Lung (tissue), 11 donors: ENCODE measurements at regions not wholly inside any gene's neighbourhood (a gene's known extent, or its start where the extent isn't known, plus 50 kb on each side); places are given as distances from the start of the nearest gene placed in this dataset.

Experiments used
- ATAC-seq: fragments of 200-7000 bp; cut with Tn5 transposase; one replicate; pipeline ENCODE4 v1.9.1; 2020; ENCODE audit warnings: moderate number of reproducible peaks; ENCODE audit not compliant: insufficient read depth, low FRiP score
- DNase-seq, 3 donors: peaks; one replicate each; pipeline ENCODE4 v3.0.0-alpha.2; 2013 to 2017
- H3K27ac ChIP-seq, 2 donors: one replicate each; pipeline ENCODE4 v1.5.1; 2013; ENCODE audit warnings: mild to moderate bottlenecking in 2 of 2, moderate library complexity in 2 of 2, control low read depth in 1 of 2, inconsistent platforms in 1 of 2, low read depth in 1 of 2, low read length in 1 of 2
- H3K27me3 ChIP-seq, 3 donors: one replicate each; pipeline ENCODE4 v1.5.1; 2013; ENCODE audit warnings: low read length in 2 of 3; ENCODE audit not compliant: control insufficient read depth in 3 of 3, insufficient read depth in 3 of 3
- H3K36me3 ChIP-seq, 4 donors: one replicate each; pipeline ENCODE4 v1.5.1; 2013; ENCODE audit warnings: low read length in 4 of 4, mild to moderate bottlenecking in 1 of 4, moderate library complexity in 1 of 4; ENCODE audit not compliant: control insufficient read depth in 4 of 4, insufficient read depth in 4 of 4
- H3K4me1 ChIP-seq, 5 donors: one replicate each; pipeline ENCODE4 v1.5.1; 2013; ENCODE audit warnings: low read length in 5 of 5, mild to moderate bottlenecking in 2 of 5, moderate library complexity in 1 of 5; ENCODE audit not compliant: control insufficient read depth in 5 of 5, insufficient read depth in 5 of 5
- H3K4me3 ChIP-seq: one replicate; pipeline ENCODE4 v1.5.1; 2013; ENCODE audit warnings: mild to moderate bottlenecking, control low read depth, moderate library complexity
- H3K9ac ChIP-seq, 2 donors: one replicate each; pipeline ENCODE4 v1.5.1; 2013; ENCODE audit warnings: low read length in 2 of 2, control low read depth in 1 of 2; ENCODE audit not compliant: insufficient read depth in 1 of 2
- H3K9me3 ChIP-seq, 4 donors: one replicate each; pipeline ENCODE4 v1.5.1; 2013; ENCODE audit warnings: low read length in 3 of 4, mild to moderate bottlenecking in 1 of 4, moderate library complexity in 1 of 4; ENCODE audit not compliant: control insufficient read depth in 4 of 4, insufficient read depth in 3 of 4
- WGBS, 2 donors: extraction: QIAGEN DNeasy Blood & Tissue Kit; methylation state at CpG; one replicate each; pipeline ENCODE4 v1.1.7; 2013; 5-methylcytosine and 5-hydroxymethylcytosine counted together
- TF ChIP-seq, protein P1 (sequence below): IDR thresholded peaks from 2 replicates; pipeline ENCODE4 v1.5.1; 2012; ENCODE audit warnings: mild to moderate bottlenecking; ENCODE audit errors: control extremely low read depth, extremely low read depth
- donor health status: control.
- donor health status: control.
- donor health status: Bipolar disorder and iron deficiency.
- donor health status: healthy.
- donor health status: DM: yes; HTN: yes; CAD: no.

DNA sequence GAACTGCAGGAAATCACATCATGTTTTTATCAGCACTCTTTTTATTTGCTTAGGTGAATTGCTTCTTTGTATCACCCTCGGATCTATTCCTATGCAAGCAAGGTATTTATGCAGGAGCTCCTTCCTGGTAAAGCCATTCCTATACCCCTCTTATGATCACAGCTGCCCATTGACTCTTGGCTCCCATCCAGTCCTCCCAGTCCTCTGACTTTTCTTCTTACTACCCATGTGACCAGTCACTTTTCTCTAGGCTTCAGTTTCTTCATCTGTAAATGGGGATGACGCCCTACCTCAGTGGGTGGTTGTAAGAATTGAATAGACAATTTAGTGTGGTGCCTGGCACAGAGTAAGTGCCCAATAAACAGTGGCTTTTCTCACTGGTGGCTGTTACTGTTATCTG is 144.9 kb downstream of the FHIP1A start:
- Histone ChIP-seq H3K4me1 (no peaks in the 10 kb centered on the region), H3K4me3 (no peak overlapping the region), H3K27ac (no peak overlapping the region), H3K9ac (no peak overlapping the region), H3K27me3 (no peaks in the 10 kb centered on the region), H3K36me3 (no peaks in the 10 kb centered on the region), H3K9me3 (peaks cover 0 to 2% (median 0%) of the 10 kb centered on the region in 4 donors)
- DNase-seq (no peak), ATAC-seq (no peak)
- TF ChIP-seq, protein P1, sequence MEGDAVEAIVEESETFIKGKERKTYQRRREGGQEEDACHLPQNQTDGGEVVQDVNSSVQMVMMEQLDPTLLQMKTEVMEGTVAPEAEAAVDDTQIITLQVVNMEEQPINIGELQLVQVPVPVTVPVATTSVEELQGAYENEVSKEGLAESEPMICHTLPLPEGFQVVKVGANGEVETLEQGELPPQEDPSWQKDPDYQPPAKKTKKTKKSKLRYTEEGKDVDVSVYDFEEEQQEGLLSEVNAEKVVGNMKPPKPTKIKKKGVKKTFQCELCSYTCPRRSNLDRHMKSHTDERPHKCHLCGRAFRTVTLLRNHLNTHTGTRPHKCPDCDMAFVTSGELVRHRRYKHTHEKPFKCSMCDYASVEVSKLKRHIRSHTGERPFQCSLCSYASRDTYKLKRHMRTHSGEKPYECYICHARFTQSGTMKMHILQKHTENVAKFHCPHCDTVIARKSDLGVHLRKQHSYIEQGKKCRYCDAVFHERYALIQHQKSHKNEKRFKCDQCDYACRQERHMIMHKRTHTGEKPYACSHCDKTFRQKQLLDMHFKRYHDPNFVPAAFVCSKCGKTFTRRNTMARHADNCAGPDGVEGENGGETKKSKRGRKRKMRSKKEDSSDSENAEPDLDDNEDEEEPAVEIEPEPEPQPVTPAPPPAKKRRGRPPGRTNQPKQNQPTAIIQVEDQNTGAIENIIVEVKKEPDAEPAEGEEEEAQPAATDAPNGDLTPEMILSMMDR: no peak
- 52 to 55% methylated on average over 2 of the region's 2 CpGs for WGBS, 2 donors

DNA sequence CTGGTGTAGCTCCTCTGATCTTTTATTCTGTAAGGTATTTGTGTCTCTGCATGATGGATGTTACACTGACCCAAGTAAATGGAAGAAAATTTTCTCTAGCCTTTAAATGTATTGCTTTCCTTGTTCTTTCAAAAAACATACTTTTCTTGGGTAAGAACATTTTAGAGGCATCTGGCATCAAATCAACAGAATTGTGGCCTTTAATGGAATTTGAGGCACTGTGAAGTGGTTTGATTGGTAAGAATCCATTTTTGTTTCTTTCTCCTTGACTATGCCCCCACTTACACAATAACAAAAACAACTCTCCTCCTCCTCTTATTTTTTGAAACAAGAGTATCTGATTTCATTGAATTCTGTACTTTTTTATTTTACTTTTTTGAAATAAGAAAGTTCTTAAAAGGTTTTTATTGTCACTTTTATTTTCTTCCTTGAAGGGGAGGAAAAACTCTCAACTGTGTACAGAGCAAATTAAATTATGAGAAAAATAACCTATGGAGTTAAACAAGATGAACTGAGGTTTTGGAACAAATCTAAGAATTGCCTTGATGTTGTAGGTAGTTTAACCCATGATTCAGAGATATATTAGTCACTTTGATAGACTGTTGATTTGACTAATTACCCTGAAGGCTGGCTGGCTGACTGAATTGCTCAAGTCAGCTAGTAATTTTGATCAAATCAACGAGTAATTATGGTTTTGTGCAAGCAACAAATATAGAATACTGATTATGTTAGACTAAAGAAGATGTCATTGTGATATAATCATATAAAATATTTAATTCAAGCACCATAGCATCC is 146.4 kb downstream of the FHIP1A start:
- no peaks in the 10 kb centered on the region for H3K36me3 ChIP-seq
- WGBS, 2 donors: 50 to 64% methylated on average over 1 of the region's 1 CpG
- H3K9me3 ChIP-seq: no peaks in the 10 kb centered on the region
- H3K27ac ChIP-seq: no peak overlapping the region
- ATAC-seq (no peak), DNase-seq (no peak)
- H3K4me1 ChIP-seq: no peaks in the 10 kb centered on the region
- no peaks in the 10 kb centered on the region for H3K27me3 ChIP-seq
- TF ChIP-seq, protein P1: no peak
- H3K9ac ChIP-seq: no peak overlapping the region
- H3K4me3 ChIP-seq: no peak overlapping the region

DNA sequence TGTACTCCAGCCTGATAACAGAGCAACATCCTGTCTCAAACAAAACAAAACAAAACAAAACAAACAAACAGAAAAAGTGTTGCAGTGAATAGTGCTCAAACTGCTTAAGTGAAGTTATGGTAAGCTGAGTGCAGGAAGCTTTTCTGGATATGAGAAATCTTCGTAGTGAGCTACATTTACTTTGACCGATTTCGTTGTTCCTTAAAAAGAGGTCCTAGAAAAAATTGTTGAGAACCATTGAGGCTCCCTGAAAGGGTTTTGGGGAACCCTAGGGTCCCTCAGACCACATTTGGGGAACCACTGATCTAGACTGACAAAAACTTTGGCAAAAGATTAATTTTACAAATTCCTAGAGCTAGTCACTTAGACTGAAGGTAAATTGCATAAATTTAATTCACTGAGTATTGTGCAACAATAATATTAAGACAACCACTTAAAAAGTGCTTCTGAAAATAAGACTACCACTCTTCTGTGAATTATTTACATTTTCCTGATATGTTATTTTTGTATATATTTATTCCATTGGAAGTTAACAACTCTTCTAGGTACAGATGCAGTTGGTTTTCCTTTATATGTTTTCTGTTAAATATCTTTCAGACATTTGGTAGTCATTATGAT is 149.6 kb downstream of the FHIP1A start:
- no peak overlapping the region for H3K9ac ChIP-seq
- 94 to 97% methylated on average over 3 of the region's 3 CpGs for WGBS, 2 donors
- TF ChIP-seq, protein P1: no peak
- H3K36me3 ChIP-seq: no peaks in the 10 kb centered on the region
- peaks cover 0 to 3% (median 0%) of the 10 kb centered on the region in 5 donors for H3K4me1 ChIP-seq
- H3K4me3 ChIP-seq: no peak overlapping the region
- no peak overlapping the region for H3K27ac ChIP-seq
- ATAC-seq: no peak
- no peaks in the 10 kb centered on the region for H3K27me3 ChIP-seq
- no peak for DNase-seq
- no peaks in the 10 kb centered on the region for H3K9me3 ChIP-seq
